GM18858 (cell line): ENCODE measurements at regions not wholly inside any gene's neighbourhood (a gene's known extent, or its start where the extent isn't known, plus 50 kb on each side); places are given as distances from the start of the nearest gene placed in this dataset.
"Not testable (repeated sequence)": the region's sequence is repeated elsewhere in the genome, so short reads cannot be mapped to it uniquely, and the experiment has no call there.

Experiments
- ATAC-seq: cut with Tn5 transposase; IDR thresholded peaks from one replicate; pipeline ENCODE4 v1.9.1; 2021; ENCODE audit not compliant: unreplicated experiment

GRCh38 chr2:131671841-131672470 lies 144.3 kb downstream of the CCDC74A start:
- ATAC-seq, result not testable (repeated sequence)

- ATAC-seq, result peak; percentile 63
These were observed 145.0 kb downstream of the CCDC74A start for GRCh38 chr2:131672471-131673399.

- ATAC-seq, result peak; percentile 82
These were observed 145.9 kb downstream of the CCDC74A start for GRCh38 chr2:131673400-131674173.

- no peak for ATAC-seq
These were observed 146.5 kb downstream of the CCDC74A start for GRCh38 chr2:131674174-131674507.

GRCh38 chr2:131681611-131682121 lies 154.0 kb downstream of the CCDC74A start:
- not testable (repeated sequence) for ATAC-seq

GRCh38 chr2:131682122-131682944 lies 154.6 kb downstream of the CCDC74A start:
- peak; percentile 99 for ATAC-seq

- ATAC-seq, result peak; percentile 26
These were observed 155.2 kb downstream of the CCDC74A start for GRCh38 chr2:131682945-131683330.

GRCh38 chr2:131684631-131685316 lies 157.1 kb downstream of the CCDC74A start:
- ATAC-seq, result not testable (repeated sequence)

- ATAC-seq, result not testable (repeated sequence)
These were observed 158.6 kb downstream of the CCDC74A start for GRCh38 chr2:131686164-131686893.

GRCh38 chr2:131686894-131687238 lies 159.2 kb downstream of the CCDC74A start:
- ATAC-seq, result not testable (repeated sequence)

- not testable (repeated sequence) for ATAC-seq
These were observed 161.4 kb downstream of the CCDC74A start for GRCh38 chr2:131689066-131689465.

- ATAC-seq, result not testable (repeated sequence)
These were observed 183.6 kb downstream of the CCDC74A start for GRCh38 chr2:131711268-131711667.

- ATAC-seq, result not testable (repeated sequence)
These were observed 190.2 kb downstream of the CCDC74A start for GRCh38 chr2:131717907-131718306.

GRCh38 chr2:131721163-131721562 lies 193.5 kb downstream of the CCDC74A start:
- not testable (repeated sequence) for ATAC-seq

- not testable (repeated sequence) for ATAC-seq
These were observed 194.6 kb downstream of the CCDC74A start for GRCh38 chr2:131722256-131722655.

GRCh38 chr2:131724019-131724418 lies 196.3 kb downstream of the CCDC74A start:
- no peak for ATAC-seq

GRCh38 chr2:131728451-131728850 lies 200.8 kb downstream of the CCDC74A start:
- ATAC-seq, result not testable (repeated sequence)

- not testable (repeated sequence) for ATAC-seq
These were observed 205.8 kb downstream of the CCDC74A start for GRCh38 chr2:131733530-131733929.

GRCh38 chr2:131736406-131736805 lies 208.7 kb downstream of the CCDC74A start:
- peak; percentile 73 for ATAC-seq
